AG04450 (cell line): ENCODE measurements at regions not wholly inside any gene's neighbourhood (a gene's known extent, or its start where the extent isn't known, plus 50 kb on each side); places are given as distances from the start of the nearest gene placed in this dataset.

Experiments used
- CTCF ChIA-PET: fragments of 300-600, 350-600 bp; formaldehyde crosslinking; extraction: SDS; loops from one replicate; lab custom pipeline; 2022; ENCODE audit warnings: antibody characterized with exemption, inconsistent platforms; lab: Charles Lee
- POLR2A ChIA-PET: fragments of 350-600 bp; formaldehyde crosslinking; extraction: SDS; loops from one replicate; lab custom pipeline; 2021; ENCODE audit warnings: antibody characterized with exemption, inconsistent platforms; lab: Yijun Ruan, JAX
- DNase-seq: peaks from one replicate; pipeline ENCODE4 v3.0.0-alpha.2; 2011; ENCODE audit warnings: low read depth, low spot score
- H3K27ac ChIP-seq: one replicate; pipeline ENCODE4 v1.5.1; 2012; ENCODE audit warnings: low read depth, low read length, control low read depth
- H3K27me3 ChIP-seq: one replicate; pipeline ENCODE4 v1.6.0; 2012; ENCODE audit warnings: low read length; ENCODE audit not compliant: control insufficient read depth, insufficient read depth
- H3K4me3 ChIP-seq: 2 replicates; pipeline ENCODE4 v1.5.1; 2011; ENCODE audit warnings: mild to moderate bottlenecking, low read depth, low read length, control low read depth
- H3K9me3 ChIP-seq: 2 replicates; pipeline ENCODE4 v1.5.1; 2012; ENCODE audit warnings: low read length; ENCODE audit not compliant: control insufficient read depth, insufficient read depth
- TF ChIP-seq, protein P1 (sequence below): IDR thresholded peaks from 2 replicates; pipeline ENCODE4 v1.5.1; 2011; ENCODE audit warnings: low read depth, low read length, control low read depth, inconsistent platforms

DNA sequence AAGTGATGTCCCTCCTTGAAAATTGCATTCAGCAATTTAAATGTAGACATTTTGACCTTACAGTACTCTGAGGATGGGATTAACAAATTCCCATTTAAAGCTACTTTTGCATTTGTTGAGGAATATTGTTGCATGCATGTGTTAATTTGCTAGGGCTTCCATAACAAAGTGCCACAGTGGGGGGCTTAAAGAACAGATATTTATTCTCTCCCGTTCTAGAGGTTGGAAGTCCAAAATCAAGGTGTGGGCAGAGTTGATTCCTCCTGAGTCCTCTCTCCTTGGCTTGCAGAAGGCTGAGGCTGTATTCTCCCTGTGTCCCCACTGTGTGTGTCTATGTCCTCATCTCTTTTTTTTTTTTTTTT lies 51.8 kb upstream of the CDK20 start:
- H3K27me3 ChIP-seq: no peaks in the 10 kb centered on the region
- POLR2A ChIA-PET: no interaction called here
- DNase-seq: no peak
- no peak overlapping the region for H3K27ac ChIP-seq
- no peak overlapping the region for H3K4me3 ChIP-seq
- no peaks in the 10 kb centered on the region for H3K9me3 ChIP-seq
- TF ChIP-seq, protein P1, sequence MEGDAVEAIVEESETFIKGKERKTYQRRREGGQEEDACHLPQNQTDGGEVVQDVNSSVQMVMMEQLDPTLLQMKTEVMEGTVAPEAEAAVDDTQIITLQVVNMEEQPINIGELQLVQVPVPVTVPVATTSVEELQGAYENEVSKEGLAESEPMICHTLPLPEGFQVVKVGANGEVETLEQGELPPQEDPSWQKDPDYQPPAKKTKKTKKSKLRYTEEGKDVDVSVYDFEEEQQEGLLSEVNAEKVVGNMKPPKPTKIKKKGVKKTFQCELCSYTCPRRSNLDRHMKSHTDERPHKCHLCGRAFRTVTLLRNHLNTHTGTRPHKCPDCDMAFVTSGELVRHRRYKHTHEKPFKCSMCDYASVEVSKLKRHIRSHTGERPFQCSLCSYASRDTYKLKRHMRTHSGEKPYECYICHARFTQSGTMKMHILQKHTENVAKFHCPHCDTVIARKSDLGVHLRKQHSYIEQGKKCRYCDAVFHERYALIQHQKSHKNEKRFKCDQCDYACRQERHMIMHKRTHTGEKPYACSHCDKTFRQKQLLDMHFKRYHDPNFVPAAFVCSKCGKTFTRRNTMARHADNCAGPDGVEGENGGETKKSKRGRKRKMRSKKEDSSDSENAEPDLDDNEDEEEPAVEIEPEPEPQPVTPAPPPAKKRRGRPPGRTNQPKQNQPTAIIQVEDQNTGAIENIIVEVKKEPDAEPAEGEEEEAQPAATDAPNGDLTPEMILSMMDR: no peak
- CTCF ChIA-PET: no interaction called here

DNA sequence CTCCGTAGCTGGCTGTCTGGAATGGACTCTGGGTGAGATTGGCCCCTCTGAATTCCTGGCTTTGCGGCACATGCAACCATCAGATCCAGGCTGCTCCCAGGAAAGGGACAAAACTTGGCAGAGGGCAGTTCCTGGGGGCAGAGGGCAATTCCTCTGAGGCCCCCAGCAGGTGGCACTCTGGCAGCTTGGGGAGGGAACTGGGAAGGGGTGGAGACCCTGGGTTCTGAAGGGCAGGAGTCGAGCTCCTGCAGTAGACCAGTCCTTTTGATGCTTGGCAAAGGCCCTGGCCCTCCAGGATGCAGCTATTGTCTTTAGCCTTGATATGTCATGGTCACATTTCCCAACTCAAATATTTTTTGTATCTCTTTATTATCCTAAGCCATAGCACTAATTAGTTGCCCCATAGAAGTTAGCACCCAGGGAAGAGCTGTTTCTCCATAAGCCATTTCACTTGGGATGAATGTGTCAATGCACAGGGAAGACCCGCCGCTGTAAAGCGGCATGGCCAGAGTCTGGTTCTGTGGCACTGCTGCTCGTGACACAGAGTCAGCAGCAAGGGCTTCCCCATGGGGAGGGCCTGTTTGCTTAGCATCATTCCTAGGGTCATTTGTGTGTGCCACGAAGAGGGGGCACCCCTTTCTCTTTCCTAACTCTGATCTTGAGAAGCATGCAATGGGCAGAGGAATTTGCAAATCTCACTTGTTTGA lies 51.2 kb upstream of the CDK20 start:
- Histone ChIP-seq H3K27me3 (no peaks in the 10 kb centered on the region), H3K27ac (no peak overlapping the region), H3K4me3 (no peak overlapping the region), H3K9me3 (no peaks in the 10 kb centered on the region)
- TF ChIP-seq, protein P1: no peak
- DNase-seq: no peak
- ChIA-PET POLR2A (no interaction called here), CTCF (no interaction called here)

DNA sequence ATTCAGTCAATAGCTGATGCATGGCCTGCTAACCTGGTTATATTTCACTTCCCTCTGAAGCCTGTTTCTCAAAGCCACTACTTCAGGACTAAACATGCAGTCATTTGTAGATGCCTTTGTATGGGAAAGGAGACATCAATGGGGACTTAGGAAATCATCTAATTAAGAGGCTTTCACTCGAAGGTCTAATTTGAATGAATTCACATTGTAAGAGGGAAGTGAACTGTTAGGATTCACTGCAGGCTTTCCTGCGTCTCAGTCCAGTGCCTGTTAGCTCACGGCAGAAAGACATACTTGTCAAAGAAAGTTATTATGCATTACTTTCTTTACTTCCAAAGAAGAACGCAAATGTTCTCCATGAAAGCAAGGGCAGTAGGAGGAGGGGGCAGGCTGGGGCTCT lies 50.6 kb upstream of the CDK20 start:
- no peak for DNase-seq
- CTCF ChIA-PET: no interaction called here
- Histone ChIP-seq H3K9me3 (no peaks in the 10 kb centered on the region), H3K27ac (no peak overlapping the region), H3K27me3 (no peaks in the 10 kb centered on the region), H3K4me3 (no peak overlapping the region)
- TF ChIP-seq, protein P1: no peak
- POLR2A ChIA-PET: no interaction called here
